GM18507 (cell line): ENCODE measurements at regions not wholly inside any gene's neighbourhood (a gene's known extent, or its start where the extent isn't known, plus 50 kb on each side); places are given as distances from the start of the nearest gene placed in this dataset.
A peak's percentile ranks its signal among the peaks of the same experiment; 100 is the strongest.
"Not testable (repeated sequence)": the region's sequence is repeated elsewhere in the genome, so short reads cannot be mapped to it uniquely, and the experiment has no call there.

Experiments used
- DNase-seq: peaks from one replicate; pipeline ENCODE4 v3.0.0; 2011; ENCODE audit warnings: low read depth; ENCODE audit not compliant: insufficient read length; ENCODE audit errors: extremely low spot score
- FAIRE-seq: peaks from 2 replicates; lab custom pipeline; 2011; peaks lifted over from hg19 to GRCh38; lab: Jason Lieb, UNC

GRCh38 chr3:36656873-36657272, 107.5 kb downstream of the DCLK3 start:
- FAIRE-seq (no peak), DNase-seq (no peak)

- FAIRE-seq (no peak), DNase-seq (no peak)
These were observed 111.3 kb downstream of the DCLK3 start for GRCh38 chr3:36653095-36653494.

GRCh38 chr3:36652104-36652503, 112.2 kb downstream of the DCLK3 start:
- FAIRE-seq (no peak), DNase-seq (no peak)

- FAIRE-seq (no peak), DNase-seq (no peak)
These were observed 114.1 kb downstream of the DCLK3 start for GRCh38 chr3:36650271-36650671.

GRCh38 chr3:36649125-36649524, 115.2 kb downstream of the DCLK3 start:
- FAIRE-seq: no peak

GRCh38 chr3:36648241-36649034, 115.9 kb downstream of the DCLK3 start:
- no peak for DNase-seq
- peak; percentile 15 for FAIRE-seq

More at GRCh38 chr3:36649125-36649524, 115.2 kb downstream of the DCLK3 start:
- DNase-seq: no peak

GRCh38 chr3:36647423-36647853, 116.9 kb downstream of the DCLK3 start:
- FAIRE-seq: no peak
- no peak for DNase-seq

- no peak for DNase-seq
- FAIRE-seq: no peak
These were observed 121.2 kb downstream of the DCLK3 start for GRCh38 chr3:36643192-36643591.

GRCh38 chr3:36635731-36636130, 128.6 kb downstream of the DCLK3 start:
- DNase-seq: no peak
- FAIRE-seq: no peak

GRCh38 chr3:36633897-36634296, 130.5 kb downstream of the DCLK3 start:
- not testable (repeated sequence) for FAIRE-seq, DNase-seq

GRCh38 chr3:36633060-36633459, 131.3 kb downstream of the DCLK3 start:
- DNase-seq (no peak), FAIRE-seq (no peak)

- FAIRE-seq: no peak
- no peak for DNase-seq
These were observed 132.8 kb downstream of the DCLK3 start for GRCh38 chr3:36631549-36631948.

- DNase-seq (no peak), FAIRE-seq (no peak)
These were observed 148.5 kb downstream of the DCLK3 start for GRCh38 chr3:36615861-36616260.

GRCh38 chr3:36606871-36607765, 157.2 kb downstream of the DCLK3 start:
- FAIRE-seq: no peak
- DNase-seq: no peak

GRCh38 chr3:36603423-36603822, 160.9 kb downstream of the DCLK3 start:
- no peak for DNase-seq
- no peak for FAIRE-seq

GRCh38 chr3:36600404-36600803, 163.9 kb downstream of the DCLK3 start:
- FAIRE-seq (no peak), DNase-seq (no peak)
